ENCODE measurements at regions not wholly inside any gene's neighbourhood (a gene's known extent, or its start where the extent isn't known, plus 50 kb on each side); places are given as distances from the start of the nearest gene placed in this dataset.

DNA sequence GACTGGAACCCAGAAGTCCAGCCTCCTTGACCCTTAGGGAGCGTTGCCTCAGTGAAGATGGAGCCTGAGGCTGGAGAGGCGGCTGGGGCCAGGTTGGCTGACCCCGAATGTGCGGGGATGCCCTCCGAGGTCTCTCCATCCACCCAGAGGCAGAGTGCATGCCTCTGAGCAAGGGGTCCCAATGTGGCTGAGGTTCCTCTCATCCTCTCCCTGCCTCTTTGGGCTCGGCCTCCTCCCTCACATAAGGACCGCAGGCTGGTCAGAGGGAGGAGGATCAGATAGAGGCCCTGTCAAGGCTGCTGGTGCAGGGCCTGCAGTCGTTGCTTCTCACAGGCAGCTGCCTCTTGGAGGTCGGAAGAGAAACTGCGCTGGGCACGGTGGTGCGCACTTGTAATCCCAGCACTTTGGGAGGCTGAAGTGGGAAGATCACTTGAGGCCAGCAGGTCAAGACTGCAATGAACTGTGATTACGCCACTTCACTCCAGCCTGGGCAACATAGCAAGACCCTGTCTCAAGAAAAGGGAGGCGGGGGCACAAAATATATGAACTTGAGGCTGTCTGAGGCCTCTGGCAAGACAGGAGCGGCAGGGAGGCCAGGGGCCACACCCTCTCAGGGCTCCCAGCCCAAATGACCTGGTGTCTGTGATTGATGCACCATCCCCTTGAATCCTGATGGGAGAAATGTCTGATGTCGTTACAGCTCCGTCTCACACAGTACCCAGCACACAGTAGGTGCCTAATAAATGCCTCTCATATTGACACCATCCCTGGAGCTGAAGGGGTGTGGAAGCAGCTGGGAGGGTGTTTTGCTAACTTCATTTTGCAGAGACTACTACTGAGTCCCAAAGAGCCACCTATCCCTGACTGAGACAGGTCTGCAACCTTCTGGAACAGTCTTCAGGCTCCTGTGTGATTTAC is 220.1 kb upstream of the GSE1 start:
- Histone ChIP-seq H3K27me3 (no peaks in the 10 kb centered on the region), H3K36me3 (no peaks in the 10 kb centered on the region), H3K4me3 (no peak overlapping the region), H3K27ac (no peak overlapping the region), H3K9me3 (no peaks in the 10 kb centered on the region), H3K4me1 (peaks cover 58% of the 10 kb centered on the region)
- no peak for DNase-seq (ENCODE audit: extremely low spot score in 2 of 2)
- no peak for TF ChIP-seq CTCF (IDR thresholded peaks at IDR 0.05)
- intact Hi-C loops (cut with DNase I): loop anchor here (5.0 kb wide), 1 partner anchor 71 kb away; no protein-coding TSS in a partner anchor

DNA sequence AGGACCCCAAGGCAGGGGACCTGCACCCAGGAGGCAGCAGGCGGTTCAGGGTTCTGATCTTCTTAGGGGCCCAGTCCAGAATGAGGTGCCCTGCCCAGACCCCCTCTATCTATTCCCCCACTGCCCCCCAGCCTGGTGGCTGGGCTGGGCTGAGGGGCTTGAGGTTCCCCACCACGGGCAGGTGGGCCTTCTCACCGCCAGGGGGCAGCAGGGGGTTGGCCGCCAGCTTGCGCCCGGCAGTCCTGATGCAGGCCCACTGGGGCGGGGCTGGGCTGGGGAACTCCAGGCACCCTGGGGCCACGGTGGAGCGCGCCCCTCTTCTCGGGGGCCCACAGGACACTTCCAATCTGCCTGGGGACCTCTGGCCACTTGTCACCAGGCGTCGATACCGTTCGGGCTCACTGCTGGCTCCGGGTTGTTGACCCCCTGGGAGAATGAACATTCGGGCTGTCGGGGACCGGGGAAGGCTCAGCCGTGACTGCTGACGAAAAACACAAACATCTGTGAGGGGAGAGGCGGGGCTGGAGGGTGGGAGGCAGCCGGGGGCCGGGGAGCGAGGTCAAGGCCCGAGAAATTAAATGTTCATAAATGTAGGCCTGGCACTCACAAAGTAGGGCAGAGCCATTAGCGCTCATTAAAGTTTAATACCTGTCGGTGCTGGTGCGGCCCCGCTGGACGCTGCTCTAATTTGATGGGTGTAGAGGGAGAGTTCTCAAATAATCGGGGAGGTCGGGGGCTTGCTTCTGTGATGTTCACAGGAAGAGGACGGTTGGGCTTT is 219.3 kb upstream of the GSE1 start:
- DNase-seq (ENCODE audit: extremely low spot score in 2 of 2): no peak
- Histone ChIP-seq H3K4me3 (no peak overlapping the region), H3K27me3 (no peaks in the 10 kb centered on the region), H3K27ac (peak overlapping the region; percentile 45), H3K4me1 (peaks cover 58% of the 10 kb centered on the region), H3K36me3 (no peaks in the 10 kb centered on the region), H3K9me3 (no peaks in the 10 kb centered on the region)
- peak; percentile 42 to 85 (median 64) for TF ChIP-seq CTCF (IDR thresholded peaks at IDR 0.05)
- TF ChIP-seq POLR2A (IDR thresholded peaks at IDR 0.05): no peak
- peak in 1 of 2 donors; percentile 39 for TF ChIP-seq POLR2AphosphoS5 (IDR thresholded peaks at IDR 0.05; ENCODE audit: insufficient read depth in 1 of 2, low read depth in 1 of 2)
- intact Hi-C loops (cut with DNase I): loop anchor here (5.0 kb wide), 1 partner anchor 72 kb away; no protein-coding TSS in a partner anchor

GRCh38 chr16:85394456-85395206 is 218.5 kb upstream of the GSE1 start:
- intact Hi-C loops (cut with DNase I): loop anchor here (5.0 kb wide), 1 partner anchor 72 kb away; no protein-coding TSS in a partner anchor
- H3K4me3 ChIP-seq: no peak overlapping the region
- TF ChIP-seq POLR2AphosphoS5 (IDR thresholded peaks at IDR 0.05; ENCODE audit: insufficient read depth in 1 of 2, low read depth in 1 of 2) (no peak), CTCF (IDR thresholded peaks at IDR 0.05) (no peak), POLR2A (IDR thresholded peaks at IDR 0.05) (no peak)
- H3K36me3 ChIP-seq: no peaks in the 10 kb centered on the region
- no peak for DNase-seq (ENCODE audit: extremely low spot score in 2 of 2)
- peaks cover 58% of the 10 kb centered on the region for H3K4me1 ChIP-seq
- no peaks in the 10 kb centered on the region for H3K27me3 ChIP-seq
- no peaks in the 10 kb centered on the region for H3K9me3 ChIP-seq
- H3K27ac ChIP-seq: peak overlapping the region; percentile 70

DNA sequence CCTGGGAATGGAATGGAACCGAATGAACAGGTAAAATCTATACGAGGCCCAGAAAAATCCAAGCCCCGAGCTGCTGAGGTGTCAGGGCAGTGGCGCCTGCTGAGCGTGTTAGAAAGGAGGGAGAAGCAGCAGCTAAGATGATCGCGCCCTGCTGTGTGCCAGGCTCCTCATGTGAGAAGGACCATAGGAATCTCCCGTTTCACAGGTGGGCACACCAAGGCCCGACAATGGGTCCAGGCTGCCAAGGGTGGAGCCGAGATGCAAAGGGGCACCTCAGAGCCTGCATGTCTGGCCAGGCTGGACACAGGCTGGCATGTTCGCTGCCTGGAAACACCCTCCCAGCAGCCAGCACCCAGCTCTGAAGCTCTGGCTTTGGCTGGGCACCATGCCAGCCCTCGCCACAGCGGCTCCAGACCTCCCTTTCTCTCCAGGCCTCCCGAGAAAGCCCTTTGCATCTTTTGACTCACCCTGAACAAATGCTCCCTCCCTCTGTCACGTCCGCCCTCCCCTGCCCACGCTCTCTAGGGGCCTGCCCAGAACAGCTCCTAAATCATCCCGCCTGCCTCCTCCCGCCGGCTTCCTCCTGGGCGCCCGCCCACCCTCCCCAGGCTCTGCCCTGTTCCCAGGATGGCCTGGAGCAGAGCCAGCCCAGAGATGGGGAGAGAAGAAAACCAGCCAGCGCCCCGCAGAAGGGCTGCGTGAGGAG is 217.8 kb upstream of the GSE1 start:
- Histone ChIP-seq H3K36me3 (no peaks in the 10 kb centered on the region), H3K4me3 (no peak overlapping the region), H3K4me1 (peaks cover 53% of the 10 kb centered on the region), H3K27me3 (no peaks in the 10 kb centered on the region), H3K27ac (peak overlapping the region; percentile 70), H3K9me3 (no peaks in the 10 kb centered on the region)
- TF ChIP-seq CTCF (IDR thresholded peaks at IDR 0.05) (no peak), POLR2A (IDR thresholded peaks at IDR 0.05) (no peak), POLR2AphosphoS5 (IDR thresholded peaks at IDR 0.05; ENCODE audit: insufficient read depth in 1 of 2, low read depth in 1 of 2) (peak in 1 of 2 donors; percentile 76)
- DNase-seq (ENCODE audit: extremely low spot score in 2 of 2): no peak
- intact Hi-C loops (cut with DNase I): no loop called here

Data from vagina (tissue), 2 donors.